T1000 (cell line): ENCODE measurements at regions not wholly inside any gene's neighbourhood (a gene's known extent, or its start where the extent isn't known, plus 50 kb on each side); places are given as distances from the start of the nearest gene placed in this dataset.
A peak's percentile ranks its signal among the peaks of the same experiment; 100 is the strongest.

ENCODE experiments used
- DNase-seq: peaks from one replicate; lab custom pipeline; 2025; ENCODE audit warnings: mixed read lengths; lab: John Stamatoyannopoulos, UW

DNA sequence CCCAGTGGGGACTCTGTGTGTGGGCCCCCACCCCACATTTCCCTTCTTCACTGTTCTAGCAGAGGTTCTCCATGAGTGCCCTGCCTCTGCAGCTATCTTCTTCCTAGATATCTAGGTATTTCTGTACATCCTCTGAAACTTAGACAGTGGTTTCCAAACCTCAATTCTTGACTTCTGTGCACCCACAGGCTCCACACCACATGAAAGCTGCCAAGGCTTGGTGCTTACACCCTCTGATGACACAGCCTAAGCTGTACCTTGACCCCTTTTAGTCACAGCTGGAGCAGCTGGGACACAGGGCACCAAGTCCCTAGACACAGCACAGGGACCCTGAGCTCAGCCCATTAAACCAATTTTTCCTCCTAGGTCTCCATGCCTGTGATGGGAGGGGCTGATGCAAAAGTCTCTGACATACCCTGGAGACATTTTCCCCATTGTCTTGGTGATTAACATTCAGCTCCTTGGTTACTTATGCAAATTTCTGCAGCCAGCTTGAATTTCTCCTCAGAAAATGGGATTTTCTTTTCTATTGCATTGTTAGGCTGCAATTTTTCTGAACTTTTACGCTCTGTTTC is 304.5 kb downstream of the OTOL1 start:
- no peak for DNase-seq

DNA sequence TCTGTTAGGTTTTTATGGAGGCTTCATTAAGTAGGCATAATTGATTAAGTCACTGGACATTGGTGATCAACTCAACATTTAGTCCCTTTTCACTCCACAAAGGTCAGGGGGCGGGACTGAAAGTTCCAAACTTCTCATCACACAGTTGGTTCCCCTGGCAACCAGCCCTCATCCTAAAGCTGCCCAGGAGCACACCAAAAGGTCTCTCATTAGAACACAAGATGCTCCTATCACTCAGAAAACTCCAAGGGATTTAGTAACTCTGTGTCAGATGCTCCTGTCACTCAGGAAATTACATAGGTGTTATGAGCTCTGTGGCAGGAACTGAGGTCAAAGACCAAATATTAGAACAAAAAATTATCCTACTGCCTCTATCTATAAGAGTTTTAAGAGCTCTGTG is 321.5 kb downstream of the OTOL1 start:
- DNase-seq = no peak

DNA sequence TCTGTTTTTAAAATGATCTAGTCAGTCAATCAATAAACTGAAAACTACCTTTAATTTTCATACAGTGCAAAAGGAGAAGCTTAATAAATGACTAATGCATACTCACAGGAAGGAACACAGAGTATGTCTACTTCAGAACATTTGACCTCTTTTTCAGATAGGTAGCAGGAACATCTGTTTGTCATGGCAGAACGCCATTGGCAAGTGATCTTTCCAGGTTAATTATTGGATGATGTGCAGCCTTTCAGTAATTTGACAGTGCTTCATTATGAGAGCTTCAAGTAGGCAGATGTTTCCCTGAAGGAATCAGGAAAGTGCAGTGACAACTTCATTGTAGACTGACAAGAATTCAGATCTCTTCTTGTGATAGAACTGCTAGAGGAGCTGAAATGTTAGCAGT is 325.0 kb downstream of the OTOL1 start:
- DNase-seq = no peak

DNA sequence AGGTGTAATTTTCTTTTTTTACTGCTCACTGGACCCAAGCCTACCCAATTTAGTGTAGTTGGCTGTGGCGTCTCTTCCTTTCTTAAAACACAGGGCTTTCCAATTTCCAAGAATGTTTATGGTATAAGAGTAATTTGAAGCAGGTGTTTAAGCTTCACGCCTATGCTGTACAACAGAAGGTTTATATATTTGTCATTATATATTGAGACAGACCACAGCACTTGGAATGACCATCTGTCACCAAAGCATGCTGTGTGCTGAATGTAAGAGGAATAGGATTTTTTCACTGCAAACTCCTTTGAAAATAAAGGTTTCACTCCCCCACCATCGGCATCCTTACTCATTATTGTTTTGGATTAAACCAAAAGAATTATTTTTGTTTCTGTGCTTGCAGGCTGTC is 325.7 kb downstream of the OTOL1 start:
- DNase-seq = no peak

DNA sequence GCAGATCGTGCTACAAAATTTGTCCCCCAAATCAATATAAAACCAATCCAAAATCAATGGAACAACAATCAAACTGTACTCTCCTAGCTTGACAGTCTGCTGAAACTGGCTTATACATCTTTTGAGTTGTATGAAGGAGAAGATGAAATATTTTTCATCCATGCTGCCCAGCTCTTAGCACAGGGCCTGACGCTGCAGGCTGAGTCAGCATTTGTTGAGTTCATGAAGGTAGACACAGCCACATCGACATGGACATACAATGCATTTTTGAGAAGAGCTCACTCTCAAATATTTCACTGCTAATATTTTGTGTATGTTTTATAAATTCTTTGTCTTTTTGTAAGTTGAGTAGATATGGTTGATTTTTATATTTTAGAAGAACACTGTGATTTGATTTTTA is 327.3 kb downstream of the OTOL1 start:
- DNase-seq = no peak

DNA sequence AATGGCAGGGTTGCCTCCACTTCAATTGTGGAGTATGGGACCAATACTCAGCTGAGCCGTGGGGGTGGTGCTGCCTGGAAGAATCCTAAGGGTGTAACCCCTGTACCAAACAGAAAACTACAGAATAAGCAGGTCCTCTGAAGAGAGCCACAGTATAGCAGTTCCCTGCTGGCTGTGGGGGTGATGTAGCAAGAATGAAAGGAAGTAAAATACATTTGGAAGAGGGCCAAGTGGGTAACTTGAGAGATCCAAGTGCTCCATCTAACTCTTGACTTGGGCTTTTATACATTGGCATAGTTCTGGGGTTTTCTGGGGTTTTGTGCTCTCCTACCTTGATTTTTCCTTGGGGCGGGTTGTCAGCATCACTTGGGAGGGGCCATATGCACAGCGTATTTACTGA is 341.4 kb downstream of the OTOL1 start:
- DNase-seq = no peak

DNA sequence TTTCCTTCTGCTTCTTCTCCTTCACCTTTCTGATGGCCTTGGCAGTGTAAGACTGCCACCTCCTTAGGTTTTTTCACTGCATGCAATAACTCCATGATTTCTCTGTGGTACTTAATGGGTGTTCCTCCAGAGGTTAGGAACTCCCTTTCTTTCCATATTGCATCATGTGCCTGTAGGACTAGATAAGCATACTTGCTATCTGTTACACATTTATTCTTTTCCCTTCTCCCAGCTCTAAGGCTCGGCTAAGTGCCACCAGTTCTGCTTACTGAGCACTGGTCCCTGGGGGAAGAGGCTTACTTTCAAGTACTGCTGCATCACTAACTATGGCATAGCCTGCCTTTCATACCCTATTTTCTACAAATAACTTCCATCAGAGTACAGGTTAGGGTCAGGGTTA is 351.8 kb downstream of the OTOL1 start:
- no peak for DNase-seq

DNA sequence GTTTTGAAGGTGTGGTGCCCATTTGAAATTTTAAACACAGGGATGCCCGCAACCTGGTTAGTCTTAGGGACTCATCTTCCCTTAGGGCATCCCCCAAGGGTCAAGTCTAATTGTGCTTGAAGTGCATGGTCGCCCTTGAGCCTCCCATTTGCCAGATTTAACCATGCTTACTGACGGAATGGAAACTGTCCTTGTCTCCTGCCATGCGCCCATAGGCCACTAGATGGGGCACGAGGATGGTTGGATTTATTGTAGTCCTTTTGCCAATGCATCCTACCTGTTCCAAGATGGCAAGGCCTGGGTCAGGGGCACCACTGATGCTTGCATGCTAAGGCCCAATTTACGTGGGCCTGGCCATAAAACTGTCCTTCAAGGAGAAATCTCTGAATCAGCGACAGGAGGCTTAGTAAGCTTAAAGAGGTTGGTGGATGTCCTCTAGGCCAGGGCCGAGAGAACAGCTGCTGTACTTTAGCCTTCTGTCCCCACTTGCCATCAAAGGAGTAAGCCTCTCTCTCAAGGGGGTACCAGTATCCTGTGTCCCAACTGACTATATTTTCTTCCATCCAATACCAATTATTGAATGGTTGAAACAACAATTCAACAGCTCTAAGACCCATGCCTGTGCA is 355.4 kb downstream of the OTOL1 start:
- peak; percentile 16 for DNase-seq

DNA sequence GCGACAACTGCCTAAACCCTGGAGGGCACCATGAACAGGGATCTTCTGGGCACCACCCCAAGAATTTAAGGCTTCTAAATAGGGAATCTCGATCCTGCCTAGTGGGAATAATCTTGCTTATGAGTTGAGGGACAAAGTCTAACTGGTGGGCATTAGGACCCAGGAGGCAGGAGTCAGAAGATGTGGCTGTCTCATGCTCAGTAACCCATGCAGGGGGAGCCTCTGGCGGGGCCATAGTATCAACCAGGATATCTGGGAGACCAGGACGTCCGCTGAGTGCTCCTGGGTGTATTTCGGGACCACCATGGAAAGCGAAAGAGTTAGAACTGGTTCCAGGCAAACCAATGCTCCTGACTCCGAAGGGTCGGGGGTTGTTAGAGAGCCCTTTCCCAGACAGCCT is 356.1 kb downstream of the OTOL1 start:
- no peak for DNase-seq

DNA sequence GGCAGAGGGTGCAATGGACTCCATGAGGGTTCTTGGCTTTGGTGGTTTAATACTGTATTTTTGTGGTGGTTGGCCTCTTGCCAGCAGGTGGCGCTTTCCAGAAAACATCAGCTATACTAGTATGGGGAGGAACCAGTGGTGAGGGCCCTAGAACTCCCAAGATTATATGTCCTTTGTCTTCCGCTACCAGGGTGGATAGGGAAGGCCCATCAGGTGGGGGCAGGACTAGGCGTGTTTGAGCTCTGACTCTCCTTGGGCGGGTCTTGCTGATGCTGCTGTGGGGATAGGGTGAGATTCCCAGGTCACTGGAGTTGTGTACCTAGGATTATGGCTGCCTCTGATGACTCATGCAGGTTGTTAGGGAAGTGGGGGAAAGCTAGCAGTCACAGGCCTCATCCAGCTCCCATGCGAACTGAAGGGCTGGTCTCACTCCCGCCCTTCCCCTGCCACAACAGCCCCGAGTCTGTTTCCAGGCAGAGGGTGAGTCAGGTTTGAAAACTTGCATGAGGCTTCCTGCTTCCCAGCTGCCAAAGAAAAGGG is 357.7 kb downstream of the OTOL1 start:
- DNase-seq = peak; percentile 66

DNA sequence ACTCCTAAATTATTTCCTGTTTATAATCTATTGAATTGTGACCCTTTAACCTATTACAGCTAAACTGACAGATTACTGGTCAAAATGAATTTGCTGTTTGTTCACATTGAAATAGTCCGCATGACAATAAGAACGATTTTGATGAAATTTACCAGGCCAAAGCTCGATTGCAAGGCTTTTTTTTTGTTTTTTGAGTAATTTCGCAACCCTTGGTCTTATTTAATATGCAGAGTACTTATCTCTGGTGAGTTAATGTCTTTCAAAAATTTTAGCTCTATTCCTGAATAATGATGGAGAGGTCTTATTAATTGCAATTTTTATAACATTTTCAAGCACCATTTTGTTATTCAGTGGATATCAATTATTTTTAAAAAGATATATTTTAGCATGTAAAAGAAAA is 362.4 kb downstream of the OTOL1 start:
- DNase-seq = no peak

DNA sequence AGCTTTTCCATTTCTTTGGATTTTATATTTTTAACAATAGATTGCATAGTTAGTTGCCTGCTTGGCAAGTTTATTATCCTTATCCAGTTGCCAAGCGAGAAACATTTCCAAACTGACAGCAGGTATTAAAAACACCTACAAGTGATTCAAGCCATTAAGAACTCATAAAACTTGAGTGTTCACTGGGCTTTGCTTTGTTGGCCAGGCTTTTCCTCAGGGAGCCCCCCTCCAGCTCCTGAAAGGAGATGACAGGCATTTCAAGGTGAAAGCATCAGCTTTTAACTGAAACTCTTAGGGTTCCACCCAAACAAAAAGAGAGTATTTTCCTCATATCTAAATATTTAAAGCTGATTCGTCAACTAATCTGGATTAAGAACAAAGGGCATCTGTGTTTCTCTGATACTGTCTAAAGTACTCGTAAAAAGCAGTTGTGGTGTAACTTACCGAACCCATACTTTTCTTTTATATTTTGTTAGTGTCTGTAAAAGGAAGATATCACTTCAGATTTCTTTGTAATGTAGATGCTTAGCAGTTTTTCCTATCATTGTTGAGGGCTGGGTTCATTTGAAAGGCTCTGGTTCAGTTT is 363.4 kb downstream of the OTOL1 start:
- no peak for DNase-seq

DNA sequence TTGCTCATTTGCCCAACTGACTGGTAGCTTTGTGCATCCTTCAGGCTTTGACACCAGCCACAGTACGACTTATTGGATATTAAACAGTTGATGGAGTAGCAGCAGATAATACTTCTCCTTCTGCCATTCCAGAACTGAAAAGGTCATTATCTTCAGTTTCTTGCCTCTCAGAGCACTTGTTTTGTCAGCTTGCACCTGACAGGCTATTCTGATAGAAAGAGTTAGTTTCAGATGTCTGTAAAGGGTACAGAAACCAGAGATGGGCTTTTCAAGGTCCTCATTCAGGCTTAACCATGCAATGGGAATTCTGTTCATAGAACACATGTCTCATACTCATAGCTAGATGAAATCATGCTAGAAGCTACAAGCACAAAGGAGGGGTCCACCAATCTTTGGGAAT is 367.2 kb downstream of the OTOL1 start:
- DNase-seq = no peak

DNA sequence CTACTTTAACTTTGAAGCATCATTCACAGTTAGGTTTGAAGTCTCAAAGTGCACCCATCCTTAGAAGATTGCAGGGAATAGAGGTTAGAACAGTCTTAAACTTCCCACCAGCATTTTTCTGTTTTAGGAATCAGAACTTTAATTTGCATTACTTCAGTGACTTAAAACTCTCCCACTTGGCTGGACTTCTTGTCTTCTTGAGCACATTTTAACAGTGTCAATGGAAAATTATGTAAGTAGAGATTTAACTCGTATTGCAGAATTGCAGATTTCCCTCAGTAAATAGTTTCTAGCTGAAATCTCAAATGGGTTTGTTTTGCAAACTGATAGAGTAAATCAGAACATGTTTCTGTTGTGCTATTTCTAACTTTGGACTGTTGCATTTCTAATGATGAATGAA is 369.6 kb downstream of the OTOL1 start:
- DNase-seq = no peak

DNA sequence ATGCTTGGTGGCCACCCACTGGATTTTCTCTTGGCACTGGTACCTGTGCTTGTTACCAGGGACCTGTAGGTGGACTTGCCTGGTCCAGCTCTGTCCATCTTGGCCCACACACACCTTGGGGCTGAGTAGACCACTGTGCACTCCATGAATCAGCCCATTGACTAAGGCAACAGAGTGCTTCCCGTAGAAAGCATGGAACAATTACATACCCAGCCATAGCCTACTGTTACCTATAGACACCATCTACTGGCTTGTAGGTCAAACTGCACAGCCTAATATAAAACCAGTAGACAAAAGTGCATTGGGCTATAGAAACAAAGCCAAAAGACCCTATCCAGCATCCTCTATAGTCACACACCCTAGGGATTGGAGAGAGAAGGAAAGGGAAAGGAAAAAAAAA is 378.9 kb downstream of the OTOL1 start:
- DNase-seq = no peak

DNA sequence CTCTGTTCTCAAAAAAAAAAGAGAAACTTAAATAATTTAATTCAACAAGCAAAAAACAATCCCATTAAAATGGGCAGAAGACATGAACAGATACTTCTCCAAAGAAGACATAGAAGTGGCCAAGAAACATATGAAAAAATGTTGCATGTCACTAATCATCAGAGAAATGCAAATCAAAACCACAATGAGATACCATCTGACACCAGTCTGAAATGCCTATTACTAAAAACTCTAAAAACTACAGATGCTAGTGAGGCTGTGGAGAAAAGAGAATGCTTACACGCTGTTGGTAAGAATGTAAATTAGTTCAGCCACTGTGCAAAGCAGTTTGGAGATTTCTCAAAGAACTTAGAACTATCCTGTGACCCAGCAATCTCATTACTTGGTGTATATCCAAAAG is 382.9 kb downstream of the OTOL1 start:
- DNase-seq = no peak

DNA sequence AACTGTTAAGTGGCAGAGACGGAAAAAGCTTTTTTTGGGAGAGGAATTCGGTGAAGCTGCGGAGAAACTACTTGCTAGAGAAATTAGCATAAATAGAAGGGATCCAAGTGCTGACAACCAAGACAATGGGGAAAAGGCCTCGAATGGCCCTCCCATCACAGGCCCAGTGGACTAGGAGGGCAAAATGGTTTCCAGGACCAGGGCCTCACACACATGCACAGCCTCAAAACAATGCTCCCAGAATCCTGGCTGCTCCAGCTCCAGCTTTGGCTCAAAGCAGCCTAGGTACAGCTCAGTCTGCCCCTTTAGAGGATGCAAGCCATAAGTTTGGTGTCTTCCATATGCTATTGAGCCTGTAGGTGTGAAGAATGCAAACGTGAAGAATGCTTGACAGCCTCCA is 388.2 kb downstream of the OTOL1 start:
- no peak for DNase-seq

DNA sequence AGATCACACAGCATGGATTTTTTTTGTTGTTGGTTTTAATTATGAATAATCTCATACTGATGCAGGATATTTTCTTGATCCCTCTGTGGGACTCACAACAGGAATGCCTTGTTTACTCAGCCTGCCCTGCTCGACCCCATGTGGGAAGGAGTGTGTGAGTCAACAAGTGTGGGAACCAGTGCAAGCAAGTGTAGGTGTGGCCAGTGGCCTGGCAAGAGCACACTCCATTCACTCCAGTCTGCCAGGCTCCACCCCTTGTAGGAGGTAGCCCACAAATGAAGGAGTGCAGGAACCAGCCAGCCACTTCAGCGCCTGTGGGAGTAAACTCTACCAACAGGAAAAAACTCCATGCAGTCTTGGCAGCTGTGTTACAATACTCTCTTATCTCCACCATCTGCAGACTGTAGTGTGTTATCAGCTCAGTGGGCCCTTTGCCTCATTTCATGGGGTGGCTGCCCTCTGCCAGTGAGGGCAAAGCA is 393.6 kb downstream of the OTOL1 start:
- peak; percentile 73 for DNase-seq

DNA sequence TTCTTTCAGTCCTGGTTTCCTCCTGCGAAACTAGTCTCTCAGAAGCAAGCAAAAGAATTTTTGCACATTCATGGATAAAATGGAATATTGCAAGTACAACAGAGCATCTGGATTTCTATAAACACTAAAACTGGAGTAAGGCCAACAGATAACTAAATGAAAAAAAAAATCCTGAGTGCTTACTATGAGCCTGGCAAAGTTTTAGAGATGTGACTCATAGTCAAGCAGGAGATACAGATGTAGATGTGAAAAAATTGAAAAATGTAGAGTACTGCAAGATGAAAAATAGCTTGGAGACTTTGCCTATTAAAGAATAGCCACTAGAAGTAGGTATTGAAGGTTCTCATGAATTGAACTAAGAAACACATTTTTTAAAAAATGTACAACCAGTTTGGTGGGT is 397.4 kb downstream of the OTOL1 start:
- DNase-seq = no peak

DNA sequence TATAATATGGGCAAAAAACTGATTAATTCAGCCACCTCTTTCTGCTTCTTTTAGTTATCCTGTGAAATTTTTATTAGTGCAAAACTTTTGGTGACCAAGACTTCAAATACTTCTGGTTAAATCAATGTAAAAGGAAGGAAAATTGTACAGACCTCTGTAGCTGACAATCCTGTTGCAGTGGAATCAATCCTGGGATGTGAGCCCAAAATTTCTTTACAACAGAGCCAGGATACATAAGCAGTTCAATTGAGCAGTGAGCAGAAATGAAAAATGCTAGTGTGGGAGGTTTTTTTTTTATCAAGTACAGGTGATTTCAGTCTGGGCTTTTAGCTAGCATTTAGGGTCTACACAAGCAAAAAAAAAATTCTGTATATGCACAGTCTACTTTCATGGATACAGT is 398.0 kb downstream of the OTOL1 start:
- DNase-seq = no peak

DNA sequence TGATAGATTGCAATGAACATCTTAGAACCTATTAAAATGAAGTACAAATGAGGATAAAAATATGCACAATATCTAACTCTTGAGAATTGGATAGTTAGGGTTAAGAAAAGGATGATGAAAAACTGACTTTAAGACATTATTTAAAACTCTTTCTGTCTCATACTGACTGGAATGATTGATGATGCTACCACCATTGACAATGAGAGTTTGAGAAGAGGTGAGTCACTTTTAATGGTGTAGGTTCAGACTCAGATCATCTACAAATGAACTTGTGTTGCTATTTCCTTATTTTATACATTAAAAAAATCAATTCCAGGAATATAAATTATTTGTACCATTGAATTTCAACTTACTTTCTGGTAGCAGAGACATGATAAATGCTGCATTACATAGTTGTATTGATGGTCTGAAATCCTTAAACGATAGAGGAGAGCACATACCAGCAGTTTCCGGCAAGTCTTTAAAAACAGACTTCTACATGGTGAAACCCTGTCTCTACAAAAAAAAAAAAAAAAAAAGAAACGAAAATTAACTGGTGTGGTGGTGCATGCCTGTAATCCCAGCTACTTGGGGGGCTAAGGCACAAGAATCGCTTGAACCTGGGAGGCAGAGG is 409.0 kb downstream of the OTOL1 start:
- no peak for DNase-seq

DNA sequence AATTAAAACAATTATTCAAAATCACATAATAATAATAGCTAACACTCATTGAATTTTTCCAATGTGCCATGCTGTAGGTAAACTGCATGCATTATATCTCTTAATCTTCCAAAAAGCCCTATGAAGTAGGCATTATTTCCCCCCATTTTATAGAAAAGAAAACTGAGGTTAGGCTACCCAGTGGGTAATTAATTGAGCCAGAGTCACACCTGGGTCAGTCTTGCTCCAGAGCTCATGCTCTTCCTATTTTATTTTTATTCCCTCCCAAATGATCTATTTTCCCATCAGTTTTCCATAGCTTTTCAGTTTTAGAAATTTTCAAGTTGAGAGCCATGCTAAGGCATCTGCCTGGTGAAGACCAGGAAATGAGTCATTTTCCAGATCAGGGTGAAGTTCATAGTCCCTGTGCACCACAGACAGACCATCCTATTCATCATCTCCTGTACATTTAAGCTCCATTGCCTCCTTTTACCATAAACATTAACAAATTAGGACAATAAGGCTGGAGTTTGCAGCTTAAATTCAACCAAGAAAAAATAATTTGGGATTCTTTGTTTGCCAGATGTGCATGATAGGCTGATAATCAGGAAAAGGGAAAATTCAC is 417.3 kb downstream of the OTOL1 start:
- DNase-seq = no peak
